GM23338 (cell line): ENCODE measurements at regions not wholly inside any gene's neighbourhood (a gene's known extent, or its start where the extent isn't known, plus 50 kb on each side); places are given as distances from the start of the nearest gene placed in this dataset.

Experiments used
- ATAC-seq: fragments of 200-7000 bp; cut with Tn5 transposase; 3 replicates; pipeline ENCODE4 v1.9.1; 2020
- DNase-seq: peaks from one replicate; pipeline ENCODE4 v3.0.0-alpha.2; 2015; ENCODE audit warnings: low spot score
- H2AFZ ChIP-seq: fragments of 200-600 bp; sonication (generic); 2 replicates; pipeline ENCODE4 v1.8.0; 2016; ENCODE audit warnings: antibody characterized with exemption, mild to moderate bottlenecking, moderate library complexity
- H3F3A ChIP-seq: fragments of 200-600 bp; sonication (generic); replicated peaks from 2 replicates; pipeline ENCODE4 v1.8.0; 2017; ENCODE audit warnings: antibody characterized with exemption, mixed run types, low read depth
- H3K27ac ChIP-seq: fragments of 200-600 bp; sonication (generic); 2 replicates; pipeline ENCODE4 v1.6.1; 2016; ENCODE audit warnings: low read depth
- H3K27me3 ChIP-seq: fragments of 200-600 bp; sonication (generic); 2 replicates; pipeline ENCODE4 v1.8.0; 2016; ENCODE audit warnings: mild to moderate bottlenecking, mixed run types, moderate library complexity; ENCODE audit not compliant: insufficient read depth
- H3K36me3 ChIP-seq: fragments of 200-600 bp; sonication (generic); 2 replicates; pipeline ENCODE4 v1.8.0; 2016; ENCODE audit warnings: mild to moderate bottlenecking; ENCODE audit not compliant: insufficient read depth
- H3K4me1 ChIP-seq: fragments of 200-600 bp; sonication (generic); 2 replicates; pipeline ENCODE4 v1.8.0; 2016; ENCODE audit warnings: mild to moderate bottlenecking, moderate library complexity; ENCODE audit not compliant: insufficient read depth
- H3K4me2 ChIP-seq: fragments of 200-600 bp; sonication (generic); 2 replicates; pipeline ENCODE4 v1.7.1; 2017; ENCODE audit warnings: mixed run types
- H3K4me3 ChIP-seq: fragments of 200-600 bp; sonication (generic); 2 replicates; pipeline ENCODE4 v1.6.1; 2016; ENCODE audit warnings: mixed run types
- H3K79me2 ChIP-seq: fragments of 200-600 bp; sonication (generic); replicated peaks from 2 replicates; pipeline ENCODE4 v1.8.0; 2017; ENCODE audit warnings: mild to moderate bottlenecking; ENCODE audit not compliant: insufficient read depth
- H3K9me2 ChIP-seq: fragments of 200-600 bp; sonication (generic); 2 replicates; pipeline ENCODE4 v1.8.0; 2017; ENCODE audit not compliant: insufficient read depth
- H4K20me1 ChIP-seq: fragments of 200-600 bp; sonication (generic); replicated peaks from 2 replicates; pipeline ENCODE4 v1.8.0; 2017; ENCODE audit warnings: mild to moderate bottlenecking; ENCODE audit not compliant: insufficient read depth
- H3K27ac Mint-ChIP-seq: 2 replicates; pipeline ENCODE4 v1.8.0; 2020; ENCODE audit warnings: inconsistent platforms, mild to moderate bottlenecking, moderate library complexity, mixed read lengths
- H3K27me3 Mint-ChIP-seq: 3 replicates; pipeline ENCODE4 v1.8.0; 2022; ENCODE audit warnings: low read depth, mild to moderate bottlenecking, moderate library complexity, mixed read lengths, inconsistent platforms; ENCODE audit not compliant: insufficient read depth, poor library complexity
- H3K36me3 Mint-ChIP-seq: 3 replicates; pipeline ENCODE4 v1.8.0; 2021; ENCODE audit warnings: low read depth, mild to moderate bottlenecking, inconsistent platforms, moderate library complexity, mixed read lengths
- H3K4me1 Mint-ChIP-seq: 3 replicates; pipeline ENCODE4 v1.8.0; 2020; ENCODE audit warnings: mild to moderate bottlenecking, inconsistent platforms, mixed read lengths
- H3K4me3 Mint-ChIP-seq: 3 replicates; pipeline ENCODE4 v1.8.0; 2021; ENCODE audit warnings: moderate library complexity, mild to moderate bottlenecking, inconsistent platforms, mixed read lengths
- H3K9me3 Mint-ChIP-seq: 3 replicates; pipeline ENCODE4 v1.8.0; 2020; ENCODE audit warnings: moderate library complexity, mild to moderate bottlenecking, inconsistent platforms, mixed read lengths
- CREB1 ChIP-seq: fragments of 250-450 bp; sonication (Bioruptor Pico); IDR thresholded peaks from 2 replicates; pipeline ENCODE4 v1.5.0; 2020; ENCODE audit warnings: low read depth, mild to moderate bottlenecking, moderate library complexity
- EZH2 ChIP-seq: fragments of 200-600 bp; sonication (generic); IDR thresholded peaks from one replicate; pipeline ENCODE4 v1.8.0; 2017; ENCODE audit warnings: antibody characterized with exemption, mild to moderate bottlenecking, low read depth; ENCODE audit not compliant: unreplicated experiment
- EZH2phosphoT487 ChIP-seq: fragments of 200-600 bp; sonication (generic); IDR thresholded peaks from one replicate; pipeline ENCODE4 v1.8.1; 2018; ENCODE audit warnings: antibody characterized with exemption; ENCODE audit not compliant: unreplicated experiment
- JUNB ChIP-seq: IDR thresholded peaks from one replicate; pipeline ENCODE4 v1.6.1; 2016; ENCODE audit warnings: antibody characterized with exemption; ENCODE audit not compliant: unreplicated experiment
- NANOG ChIP-seq: IDR thresholded peaks from 2 replicates; pipeline ENCODE4 v1.6.1; 2016; ENCODE audit warnings: antibody characterized with exemption, borderline replicate concordance
- POLR2AphosphoS5 ChIP-seq: IDR thresholded peaks from 2 replicates; pipeline ENCODE4 v1.6.1; 2016; ENCODE audit warnings: antibody characterized with exemption, low read depth
- STAT1 ChIP-seq: IDR thresholded peaks from one replicate; pipeline ENCODE4 v1.6.1; 2016; ENCODE audit warnings: antibody characterized with exemption; ENCODE audit not compliant: unreplicated experiment
- ZNF114 ChIP-seq: fragments of 250-450 bp; sonication (Bioruptor Pico); IDR thresholded peaks from 2 replicates; pipeline ENCODE4 v1.5.0; 2020; ENCODE audit warnings: mild to moderate bottlenecking, moderate library complexity
- ZNF331 ChIP-seq: fragments of 250-450 bp; sonication (Bioruptor Pico); IDR thresholded peaks from 2 replicates; pipeline ENCODE4 v1.5.0; 2020; ENCODE audit warnings: low read depth, mild to moderate bottlenecking, moderate library complexity
- TF ChIP-seq, protein P1 (sequence below): IDR thresholded peaks from 2 replicates; pipeline ENCODE4 v1.6.1; 2016; ENCODE audit warnings: antibody characterized with exemption
- TF ChIP-seq, protein P2 (sequence below): IDR thresholded peaks from one replicate; pipeline ENCODE4 v1.6.1; 2018; ENCODE audit warnings: antibody characterized with exemption; ENCODE audit not compliant: unreplicated experiment
- TF ChIP-seq, protein P3 (sequence below), 2 experiments: fragments of 200-600 bp in 1 of 2; sonication (generic) in 1 of 2; conservative IDR thresholded peaks; 2 replicates each; pipeline versions ENCODE4 v1.5.1 to v1.6.1; 2016 to 2017; ENCODE audit warnings: antibody characterized with exemption in 2 of 2, low read depth in 2 of 2, mild to moderate bottlenecking in 2 of 2, moderate library complexity in 1 of 2
- TF ChIP-seq, protein P4 (sequence below): fragments of 250-450 bp; sonication (Bioruptor Pico); IDR thresholded peaks from 2 replicates; pipeline ENCODE4 v1.5.0; 2020; ENCODE audit warnings: mild to moderate bottlenecking, moderate library complexity

DNA sequence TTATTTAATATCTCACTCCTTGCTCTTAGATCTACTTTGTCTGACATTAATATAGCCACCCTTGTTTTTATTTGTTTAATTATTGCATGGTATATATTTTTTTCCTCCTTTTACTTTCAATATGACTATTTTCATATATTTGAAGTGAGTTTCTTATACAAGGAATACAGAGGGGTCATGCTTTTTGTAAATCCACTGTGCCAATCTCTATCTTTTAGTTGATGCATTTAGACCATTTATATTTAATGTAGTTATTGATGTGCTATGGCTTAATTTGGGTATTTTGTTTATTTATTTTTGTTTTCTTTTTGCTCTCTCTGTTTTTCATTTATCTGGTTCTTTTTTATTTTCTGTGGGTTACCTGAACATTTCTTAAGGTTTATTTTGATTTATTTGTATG, 750.6 kb downstream of the TMEM182 start:
- no peaks in the 10 kb centered on the region for H3K4me1 ChIP-seq
- TF ChIP-seq, protein P1, sequence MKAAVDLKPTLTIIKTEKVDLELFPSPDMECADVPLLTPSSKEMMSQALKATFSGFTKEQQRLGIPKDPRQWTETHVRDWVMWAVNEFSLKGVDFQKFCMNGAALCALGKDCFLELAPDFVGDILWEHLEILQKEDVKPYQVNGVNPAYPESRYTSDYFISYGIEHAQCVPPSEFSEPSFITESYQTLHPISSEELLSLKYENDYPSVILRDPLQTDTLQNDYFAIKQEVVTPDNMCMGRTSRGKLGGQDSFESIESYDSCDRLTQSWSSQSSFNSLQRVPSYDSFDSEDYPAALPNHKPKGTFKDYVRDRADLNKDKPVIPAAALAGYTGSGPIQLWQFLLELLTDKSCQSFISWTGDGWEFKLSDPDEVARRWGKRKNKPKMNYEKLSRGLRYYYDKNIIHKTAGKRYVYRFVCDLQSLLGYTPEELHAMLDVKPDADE: no peak
- TF ChIP-seq ZNF331 (no peak), STAT1 (no peak), EZH2phosphoT487 (no peak), EZH2 (no peak), JUNB (no peak), NANOG (no peak), CREB1 (CRISPR knock-in tag) (no peak), POLR2AphosphoS5 (no peak), ZNF114 (CRISPR knock-in tag) (no peak)
- TF ChIP-seq, protein P2, sequence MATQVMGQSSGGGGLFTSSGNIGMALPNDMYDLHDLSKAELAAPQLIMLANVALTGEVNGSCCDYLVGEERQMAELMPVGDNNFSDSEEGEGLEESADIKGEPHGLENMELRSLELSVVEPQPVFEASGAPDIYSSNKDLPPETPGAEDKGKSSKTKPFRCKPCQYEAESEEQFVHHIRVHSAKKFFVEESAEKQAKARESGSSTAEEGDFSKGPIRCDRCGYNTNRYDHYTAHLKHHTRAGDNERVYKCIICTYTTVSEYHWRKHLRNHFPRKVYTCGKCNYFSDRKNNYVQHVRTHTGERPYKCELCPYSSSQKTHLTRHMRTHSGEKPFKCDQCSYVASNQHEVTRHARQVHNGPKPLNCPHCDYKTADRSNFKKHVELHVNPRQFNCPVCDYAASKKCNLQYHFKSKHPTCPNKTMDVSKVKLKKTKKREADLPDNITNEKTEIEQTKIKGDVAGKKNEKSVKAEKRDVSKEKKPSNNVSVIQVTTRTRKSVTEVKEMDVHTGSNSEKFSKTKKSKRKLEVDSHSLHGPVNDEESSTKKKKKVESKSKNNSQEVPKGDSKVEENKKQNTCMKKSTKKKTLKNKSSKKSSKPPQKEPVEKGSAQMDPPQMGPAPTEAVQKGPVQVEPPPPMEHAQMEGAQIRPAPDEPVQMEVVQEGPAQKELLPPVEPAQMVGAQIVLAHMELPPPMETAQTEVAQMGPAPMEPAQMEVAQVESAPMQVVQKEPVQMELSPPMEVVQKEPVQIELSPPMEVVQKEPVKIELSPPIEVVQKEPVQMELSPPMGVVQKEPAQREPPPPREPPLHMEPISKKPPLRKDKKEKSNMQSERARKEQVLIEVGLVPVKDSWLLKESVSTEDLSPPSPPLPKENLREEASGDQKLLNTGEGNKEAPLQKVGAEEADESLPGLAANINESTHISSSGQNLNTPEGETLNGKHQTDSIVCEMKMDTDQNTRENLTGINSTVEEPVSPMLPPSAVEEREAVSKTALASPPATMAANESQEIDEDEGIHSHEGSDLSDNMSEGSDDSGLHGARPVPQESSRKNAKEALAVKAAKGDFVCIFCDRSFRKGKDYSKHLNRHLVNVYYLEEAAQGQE: no peak
- TF ChIP-seq, protein P3, sequence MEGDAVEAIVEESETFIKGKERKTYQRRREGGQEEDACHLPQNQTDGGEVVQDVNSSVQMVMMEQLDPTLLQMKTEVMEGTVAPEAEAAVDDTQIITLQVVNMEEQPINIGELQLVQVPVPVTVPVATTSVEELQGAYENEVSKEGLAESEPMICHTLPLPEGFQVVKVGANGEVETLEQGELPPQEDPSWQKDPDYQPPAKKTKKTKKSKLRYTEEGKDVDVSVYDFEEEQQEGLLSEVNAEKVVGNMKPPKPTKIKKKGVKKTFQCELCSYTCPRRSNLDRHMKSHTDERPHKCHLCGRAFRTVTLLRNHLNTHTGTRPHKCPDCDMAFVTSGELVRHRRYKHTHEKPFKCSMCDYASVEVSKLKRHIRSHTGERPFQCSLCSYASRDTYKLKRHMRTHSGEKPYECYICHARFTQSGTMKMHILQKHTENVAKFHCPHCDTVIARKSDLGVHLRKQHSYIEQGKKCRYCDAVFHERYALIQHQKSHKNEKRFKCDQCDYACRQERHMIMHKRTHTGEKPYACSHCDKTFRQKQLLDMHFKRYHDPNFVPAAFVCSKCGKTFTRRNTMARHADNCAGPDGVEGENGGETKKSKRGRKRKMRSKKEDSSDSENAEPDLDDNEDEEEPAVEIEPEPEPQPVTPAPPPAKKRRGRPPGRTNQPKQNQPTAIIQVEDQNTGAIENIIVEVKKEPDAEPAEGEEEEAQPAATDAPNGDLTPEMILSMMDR (conservative IDR thresholded peaks at IDR 0.05; ENCODE audit: low read depth in 2 of 2): no peak
- TF ChIP-seq, protein P4, sequence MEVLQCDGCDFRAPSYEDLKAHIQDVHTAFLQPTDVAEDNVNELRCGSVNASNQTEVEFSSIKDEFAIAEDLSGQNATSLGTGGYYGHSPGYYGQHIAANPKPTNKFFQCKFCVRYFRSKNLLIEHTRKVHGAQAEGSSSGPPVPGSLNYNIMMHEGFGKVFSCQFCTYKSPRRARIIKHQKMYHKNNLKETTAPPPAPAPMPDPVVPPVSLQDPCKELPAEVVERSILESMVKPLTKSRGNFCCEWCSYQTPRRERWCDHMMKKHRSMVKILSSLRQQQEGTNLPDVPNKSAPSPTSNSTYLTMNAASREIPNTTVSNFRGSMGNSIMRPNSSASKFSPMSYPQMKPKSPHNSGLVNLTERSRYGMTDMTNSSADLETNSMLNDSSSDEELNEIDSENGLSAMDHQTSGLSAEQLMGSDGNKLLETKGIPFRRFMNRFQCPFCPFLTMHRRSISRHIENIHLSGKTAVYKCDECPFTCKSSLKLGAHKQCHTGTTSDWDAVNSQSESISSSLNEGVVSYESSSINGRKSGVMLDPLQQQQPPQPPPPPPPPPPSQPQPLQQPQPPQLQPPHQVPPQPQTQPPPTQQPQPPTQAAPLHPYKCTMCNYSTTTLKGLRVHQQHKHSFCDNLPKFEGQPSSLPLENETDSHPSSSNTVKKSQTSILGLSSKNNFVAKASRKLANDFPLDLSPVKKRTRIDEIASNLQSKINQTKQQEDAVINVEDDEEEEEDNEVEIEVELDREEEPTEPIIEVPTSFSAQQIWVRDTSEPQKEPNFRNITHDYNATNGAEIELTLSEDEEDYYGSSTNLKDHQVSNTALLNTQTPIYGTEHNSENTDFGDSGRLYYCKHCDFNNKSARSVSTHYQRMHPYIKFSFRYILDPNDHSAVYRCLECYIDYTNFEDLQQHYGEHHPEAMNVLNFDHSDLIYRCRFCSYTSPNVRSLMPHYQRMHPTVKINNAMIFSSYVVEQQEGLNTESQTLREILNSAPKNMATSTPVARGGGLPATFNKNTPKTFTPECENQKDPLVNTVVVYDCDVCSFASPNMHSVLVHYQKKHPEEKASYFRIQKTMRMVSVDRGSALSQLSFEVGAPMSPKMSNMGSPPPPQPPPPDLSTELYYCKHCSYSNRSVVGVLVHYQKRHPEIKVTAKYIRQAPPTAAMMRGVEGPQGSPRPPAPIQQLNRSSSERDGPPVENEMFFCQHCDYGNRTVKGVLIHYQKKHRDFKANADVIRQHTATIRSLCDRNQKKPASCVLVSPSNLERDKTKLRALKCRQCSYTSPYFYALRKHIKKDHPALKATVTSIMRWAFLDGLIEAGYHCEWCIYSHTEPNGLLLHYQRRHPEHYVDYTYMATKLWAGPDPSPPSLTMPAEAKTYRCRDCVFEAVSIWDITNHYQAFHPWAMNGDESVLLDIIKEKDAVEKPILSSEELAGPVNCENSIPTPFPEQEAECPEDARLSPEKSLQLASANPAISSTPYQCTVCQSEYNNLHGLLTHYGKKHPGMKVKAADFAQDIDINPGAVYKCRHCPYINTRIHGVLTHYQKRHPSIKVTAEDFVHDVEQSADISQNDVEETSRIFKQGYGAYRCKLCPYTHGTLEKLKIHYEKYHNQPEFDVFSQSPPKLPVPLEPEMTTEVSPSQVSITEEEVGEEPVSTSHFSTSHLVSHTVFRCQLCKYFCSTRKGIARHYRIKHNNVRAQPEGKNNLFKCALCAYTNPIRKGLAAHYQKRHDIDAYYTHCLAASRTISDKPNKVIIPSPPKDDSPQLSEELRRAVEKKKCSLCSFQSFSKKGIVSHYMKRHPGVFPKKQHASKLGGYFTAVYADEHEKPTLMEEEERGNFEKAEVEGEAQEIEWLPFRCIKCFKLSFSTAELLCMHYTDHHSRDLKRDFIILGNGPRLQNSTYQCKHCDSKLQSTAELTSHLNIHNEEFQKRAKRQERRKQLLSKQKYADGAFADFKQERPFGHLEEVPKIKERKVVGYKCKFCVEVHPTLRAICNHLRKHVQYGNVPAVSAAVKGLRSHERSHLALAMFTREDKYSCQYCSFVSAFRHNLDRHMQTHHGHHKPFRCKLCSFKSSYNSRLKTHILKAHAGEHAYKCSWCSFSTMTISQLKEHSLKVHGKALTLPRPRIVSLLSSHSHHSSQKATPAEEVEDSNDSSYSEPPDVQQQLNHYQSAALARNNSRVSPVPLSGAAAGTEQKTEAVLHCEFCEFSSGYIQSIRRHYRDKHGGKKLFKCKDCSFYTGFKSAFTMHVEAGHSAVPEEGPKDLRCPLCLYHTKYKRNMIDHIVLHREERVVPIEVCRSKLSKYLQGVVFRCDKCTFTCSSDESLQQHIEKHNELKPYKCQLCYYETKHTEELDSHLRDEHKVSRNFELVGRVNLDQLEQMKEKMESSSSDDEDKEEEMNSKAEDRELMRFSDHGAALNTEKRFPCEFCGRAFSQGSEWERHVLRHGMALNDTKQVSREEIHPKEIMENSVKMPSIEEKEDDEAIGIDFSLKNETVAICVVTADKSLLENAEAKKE (CRISPR knock-in tag): no peak
- Mint-ChIP-seq H3K27me3 (no peaks in the 10 kb centered on the region), H3K27ac (no peak overlapping the region), H3K4me1 (no peaks in the 10 kb centered on the region), H3K36me3 (peaks cover 4% of the 10 kb centered on the region; the same call in 2 of the 3 replicates), H3K4me3 (no peak overlapping the region), H3K9me3 (peaks cover 8% of the 10 kb centered on the region; the same call in 2 of the 3 replicates)
- H3F3A ChIP-seq: no peaks in the 10 kb centered on the region
- H4K20me1 ChIP-seq: no peaks in the 10 kb centered on the region
- no peak for ATAC-seq
- H3K4me3 ChIP-seq: no peak overlapping the region
- H3K36me3 ChIP-seq: no peaks in the 10 kb centered on the region
- H3K79me2 ChIP-seq: no peaks in the 10 kb centered on the region
- H2AFZ ChIP-seq: no peak overlapping the region
- H3K27ac ChIP-seq: no peak overlapping the region
- H3K9me2 ChIP-seq: no peaks in the 10 kb centered on the region; the same call in 1 of the 2 replicates
- no peaks in the 10 kb centered on the region for H3K27me3 ChIP-seq
- no peak for DNase-seq
- no peak overlapping the region for H3K4me2 ChIP-seq
